H1 (cell line): ENCODE measurements at regions not wholly inside any gene's neighbourhood (a gene's known extent, or its start where the extent isn't known, plus 50 kb on each side); places are given as distances from the start of the nearest gene placed in this dataset.

Experiments used
- CTCF ChIA-PET: fragments of 300-600 bp; sonication (Branson Sonifier 250); formaldehyde crosslinking; loops from one replicate; lab custom pipeline; 2021; ENCODE audit not compliant: partially characterized antibody; lab: Charles Lee
- POLR2A ChIA-PET: fragments of 300-600 bp; sonication (Branson Sonifier 250); formaldehyde crosslinking; loops from one replicate; lab custom pipeline; 2021; ENCODE audit warnings: inconsistent platforms; ENCODE audit not compliant: partially characterized antibody; lab: Charles Lee
- DNase-seq, 2 experiments: peaks; one replicate each; pipeline versions ENCODE4 v3.0.0 to v3.0.0-alpha.2; 2010 to 2022; ENCODE audit warnings: low spot score in 2 of 2, low read depth in 1 of 2, mixed read lengths in 1 of 2
- FAIRE-seq: peaks from 2 replicates; lab custom pipeline; 2011; peaks lifted over from hg19 to GRCh38; lab: Jason Lieb, UNC
- H2AFZ ChIP-seq: 2 replicates; pipeline ENCODE4 v1.8.1; 2012; ENCODE audit warnings: low read length, inconsistent platforms
- H2AK5ac ChIP-seq: 2 replicates; pipeline ENCODE4 v1.6.1; 2013; ENCODE audit warnings: low read depth, low read length
- H2BK120ac ChIP-seq: replicated peaks from 2 replicates; pipeline ENCODE3; 2013; ENCODE audit warnings: low read depth, low read length, inconsistent platforms
- H2BK12ac ChIP-seq: 2 replicates; pipeline ENCODE4 v1.6.1; 2013; ENCODE audit warnings: low read depth, low read length
- H2BK15ac ChIP-seq: 2 replicates; pipeline ENCODE4 v1.6.1; 2013; ENCODE audit warnings: low read length
- H2BK20ac ChIP-seq: 2 replicates; pipeline ENCODE4 v1.6.1; 2013; ENCODE audit warnings: low read length
- H2BK5ac ChIP-seq: 2 replicates; pipeline ENCODE4 v1.6.1; 2013; ENCODE audit warnings: low read depth, low read length
- H3K14ac ChIP-seq: 2 replicates; pipeline ENCODE4 v1.6.1; 2013; ENCODE audit warnings: inconsistent platforms; ENCODE audit not compliant: insufficient read length
- H3K18ac ChIP-seq: 2 replicates; pipeline ENCODE4 v1.6.1; 2013; ENCODE audit warnings: low read length; ENCODE audit errors: extremely low read depth
- H3K23ac ChIP-seq: 2 replicates; pipeline ENCODE4 v1.6.1; 2013; ENCODE audit warnings: inconsistent platforms; ENCODE audit not compliant: insufficient read length
- H3K23me2 ChIP-seq: 2 replicates; pipeline ENCODE4 v1.6.1; 2013; ENCODE audit warnings: low read depth, low read length
- H3K27ac ChIP-seq: 2 replicates; pipeline ENCODE4 v1.6.1; 2011; ENCODE audit warnings: low read depth, low read length, inconsistent platforms
- H3K27me3 ChIP-seq, 4 experiments: replicated peaks in 1 of 4; 1 replicate in 1 of 4; 2 replicates in 3 of 4; pipeline versions ENCODE4 v1.6.1 to v1.8.1; 2011 to 2013; ENCODE audit warnings: low read length in 3 of 4, mild to moderate bottlenecking in 3 of 4, inconsistent platforms in 2 of 4, mixed read lengths in 2 of 4, moderate library complexity in 1 of 4; ENCODE audit not compliant: control insufficient read depth in 3 of 4, insufficient read depth in 3 of 4; ENCODE audit errors: extremely low read depth in 1 of 4
- H3K36me3 ChIP-seq, 4 experiments: 2 replicates each; pipeline versions ENCODE4 v1.6.1 to v1.8.1; 2011 to 2013; ENCODE audit warnings: mild to moderate bottlenecking in 4 of 4, low read length in 3 of 4, moderate library complexity in 2 of 4, control low read depth in 1 of 4, inconsistent platforms in 1 of 4; ENCODE audit not compliant: insufficient read depth in 4 of 4, control insufficient read depth in 2 of 4
- H3K4ac ChIP-seq: replicated peaks from 2 replicates; pipeline ENCODE3; 2013; ENCODE audit warnings: low read length, low read depth, mixed read lengths, inconsistent platforms; ENCODE audit not compliant: insufficient read length
- H3K4me1 ChIP-seq, 4 experiments: replicated peaks in 1 of 4; 1 replicate in 1 of 4; 2 replicates in 3 of 4; pipeline versions ENCODE4 v1.6.1 to v1.8.1; 2011 to 2013; ENCODE audit warnings: low read length in 3 of 4, inconsistent platforms in 2 of 4, mixed read lengths in 1 of 4; ENCODE audit not compliant: insufficient read depth in 4 of 4, control insufficient read depth in 3 of 4
- H3K4me2 ChIP-seq, 2 experiments: 2 replicates each; pipeline versions ENCODE4 v1.6.1 to v1.8.1; 2011 to 2013; ENCODE audit warnings: low read depth in 2 of 2, low read length in 2 of 2, control low read depth in 1 of 2, inconsistent platforms in 1 of 2, mild to moderate bottlenecking in 1 of 2; ENCODE audit not compliant: insufficient read depth in 1 of 2
- H3K4me3 ChIP-seq, 4 experiments: fragments of 200-600, 300-600 bp in 1 of 4; sonication (generic), shearing (Covaris generic), sonication (Bioruptor Twin) in 1 of 4; 2 replicates each; pipeline versions ENCODE4 v1.5.1 to v1.8.1; 2011 to 2016; ENCODE audit warnings: low read length in 4 of 4, low read depth in 3 of 4, control low read depth in 2 of 4, inconsistent platforms in 2 of 4, mild to moderate bottlenecking in 2 of 4, mixed read lengths in 1 of 4, moderate library complexity in 1 of 4; ENCODE audit not compliant: insufficient read depth in 2 of 4; ENCODE audit errors: extremely low read depth in 1 of 4
- H3K56ac ChIP-seq: replicated peaks from 2 replicates; pipeline ENCODE3; 2013; ENCODE audit warnings: low read depth, mild to moderate bottlenecking, mixed read lengths, low read length, inconsistent platforms; ENCODE audit not compliant: insufficient read length
- H3K79me1 ChIP-seq: 2 replicates; pipeline ENCODE4 v1.6.1; 2013; ENCODE audit warnings: low read depth, low read length, control low read depth
- H3K79me2 ChIP-seq, 2 experiments: 2 replicates each; pipeline versions ENCODE4 v1.6.1 to v1.8.1; 2012 to 2013; ENCODE audit warnings: low read length in 2 of 2, mild to moderate bottlenecking in 2 of 2, inconsistent platforms in 1 of 2; ENCODE audit not compliant: insufficient read depth in 2 of 2, control insufficient read depth in 1 of 2
- H3K9ac ChIP-seq, 4 experiments: replicated peaks in 1 of 4; 1 replicate in 1 of 4; 2 replicates in 3 of 4; pipeline versions ENCODE4 v1.6.1 to v1.8.1; 2011 to 2013; ENCODE audit warnings: low read depth in 3 of 4, low read length in 3 of 4, control low read depth in 2 of 4, mild to moderate bottlenecking in 2 of 4, moderate library complexity in 2 of 4, inconsistent platforms in 1 of 4; ENCODE audit errors: extremely low read depth in 1 of 4
- H3K9me3 ChIP-seq, 2 experiments: 2 replicates each; pipeline versions ENCODE4 v1.6.1 to v1.8.1; 2012 to 2013; ENCODE audit warnings: mild to moderate bottlenecking in 2 of 2, moderate library complexity in 2 of 2, control low read depth in 1 of 2, inconsistent platforms in 1 of 2, low read depth in 1 of 2, low read length in 1 of 2, mixed read lengths in 1 of 2; ENCODE audit not compliant: insufficient read depth in 2 of 2
- H4K20me1 ChIP-seq, 2 experiments: replicated peaks in 1 of 2; 2 replicates each; pipeline versions ENCODE3 to v1.8.1; 2011 to 2013; ENCODE audit warnings: inconsistent platforms in 2 of 2, low read length in 2 of 2, mild to moderate bottlenecking in 1 of 2; ENCODE audit not compliant: insufficient read depth in 2 of 2, control insufficient read depth in 1 of 2
- H4K5ac ChIP-seq: 2 replicates; pipeline ENCODE4 v1.6.1; 2013; ENCODE audit warnings: low read length, low read depth, mixed read lengths, inconsistent platforms; ENCODE audit not compliant: insufficient read length
- H4K8ac ChIP-seq: 2 replicates; pipeline ENCODE4 v1.8.0; 2013; ENCODE audit warnings: mild to moderate bottlenecking, moderate library complexity, low read length, inconsistent platforms; ENCODE audit not compliant: insufficient read depth; ENCODE audit errors: extremely low read depth
- H4K91ac ChIP-seq: replicated peaks from 2 replicates; pipeline ENCODE3; 2013; ENCODE audit warnings: low read length, mixed read lengths, inconsistent platforms; ENCODE audit not compliant: insufficient read length
- ASH2L ChIP-seq: fragments of 200-600, 300-600 bp; sonication (generic); IDR thresholded peaks from one replicate; pipeline ENCODE4 v1.7.1; 2017; ENCODE audit warnings: low read length
- HDAC6 ChIP-seq: IDR thresholded peaks from one replicate; pipeline ENCODE4 v1.7.1; 2012; ENCODE audit warnings: low read depth, mild to moderate bottlenecking, inconsistent platforms, low read length, moderate library complexity
- KDM5A ChIP-seq: fragments of 200-600 bp; IDR thresholded peaks from 2 replicates; pipeline ENCODE4 v1.7.1; 2012; ENCODE audit warnings: mild to moderate bottlenecking, low read length, inconsistent platforms, mixed read lengths
- RFX5 ChIP-seq: IDR thresholded peaks from 2 replicates; pipeline ENCODE4 v1.6.1; 2011; ENCODE audit warnings: low read depth, low read length, improper control_type of control experiment, borderline replicate concordance
- SIN3A ChIP-seq, 2 experiments: IDR thresholded peaks in 1 of 2; conservative IDR thresholded peaks in 1 of 2; 2 replicates each; pipeline ENCODE4 v1.6.1; 2011 to 2012; ENCODE audit warnings: low read length in 2 of 2, improper control_type of control experiment in 1 of 2, low read depth in 1 of 2, mild to moderate bottlenecking in 1 of 2
- TAF7 ChIP-seq: optimal IDR thresholded peaks from 2 replicates; pipeline ENCODE3; 2011; ENCODE audit warnings: low read depth, mild to moderate bottlenecking, inconsistent platforms, low read length, moderate library complexity, borderline replicate concordance
- ZNF274 ChIP-seq: IDR thresholded peaks from 2 replicates; pipeline ENCODE4 v1.7.0; 2012; ENCODE audit warnings: low read length, borderline replicate concordance; ENCODE audit errors: extremely low read depth
- WGBS, 2 experiments: shearing (Covaris generic) in 1 of 2; methylation state at CpG; one replicate each; pipeline versions ENCODE4 v1.1.6 to v1.1.7; 2013 to 2015; ENCODE audit warnings: low lambda C conversion rate in 2 of 2, mixed read lengths in 2 of 2, inconsistent platforms in 1 of 2, low coverage in 1 of 2, missing lambda C conversion rate in 1 of 2; ENCODE audit not compliant: insufficient replicate concordance in 2 of 2, insufficient coverage in 1 of 2, insufficient read length in 1 of 2; ENCODE audit errors: extremely low coverage in 1 of 2, missing lambda C conversion rate in 1 of 2; 5-methylcytosine and 5-hydroxymethylcytosine counted together
- TF ChIP-seq, protein P1 (sequence below), 3 experiments: IDR thresholded peaks; 1 replicate in 2 of 3; 2 replicates in 1 of 3; pipeline versions ENCODE4 v1.5.1 to v1.6.1; 2011; ENCODE audit warnings: low read length in 3 of 3, mild to moderate bottlenecking in 3 of 3, inconsistent platforms in 2 of 3, low read depth in 1 of 3, moderate library complexity in 1 of 3; ENCODE audit not compliant: insufficient read depth in 1 of 3; ENCODE audit errors: control extremely low read depth in 1 of 3

DNA sequence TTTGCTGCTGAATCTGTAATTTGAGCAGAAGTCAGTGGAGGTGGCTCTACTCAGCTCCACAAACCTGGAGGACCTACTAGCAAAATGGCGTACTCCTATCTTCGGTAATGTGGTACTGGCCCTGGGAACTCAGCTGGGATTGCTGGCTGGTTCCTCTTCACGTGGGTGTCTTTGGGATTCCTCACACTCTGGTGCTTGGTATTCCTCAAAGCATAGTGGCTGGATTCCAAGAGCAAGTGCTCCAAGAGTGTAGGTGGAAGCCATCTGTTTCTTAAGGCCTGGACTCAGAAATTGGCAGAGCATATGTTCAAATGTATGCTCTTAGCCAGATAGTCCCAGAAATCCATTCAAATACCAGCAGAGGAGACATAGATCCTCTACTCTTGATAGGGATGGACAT lies 281.9 kb upstream of the CDH7 start:
- TF ChIP-seq, protein P1, sequence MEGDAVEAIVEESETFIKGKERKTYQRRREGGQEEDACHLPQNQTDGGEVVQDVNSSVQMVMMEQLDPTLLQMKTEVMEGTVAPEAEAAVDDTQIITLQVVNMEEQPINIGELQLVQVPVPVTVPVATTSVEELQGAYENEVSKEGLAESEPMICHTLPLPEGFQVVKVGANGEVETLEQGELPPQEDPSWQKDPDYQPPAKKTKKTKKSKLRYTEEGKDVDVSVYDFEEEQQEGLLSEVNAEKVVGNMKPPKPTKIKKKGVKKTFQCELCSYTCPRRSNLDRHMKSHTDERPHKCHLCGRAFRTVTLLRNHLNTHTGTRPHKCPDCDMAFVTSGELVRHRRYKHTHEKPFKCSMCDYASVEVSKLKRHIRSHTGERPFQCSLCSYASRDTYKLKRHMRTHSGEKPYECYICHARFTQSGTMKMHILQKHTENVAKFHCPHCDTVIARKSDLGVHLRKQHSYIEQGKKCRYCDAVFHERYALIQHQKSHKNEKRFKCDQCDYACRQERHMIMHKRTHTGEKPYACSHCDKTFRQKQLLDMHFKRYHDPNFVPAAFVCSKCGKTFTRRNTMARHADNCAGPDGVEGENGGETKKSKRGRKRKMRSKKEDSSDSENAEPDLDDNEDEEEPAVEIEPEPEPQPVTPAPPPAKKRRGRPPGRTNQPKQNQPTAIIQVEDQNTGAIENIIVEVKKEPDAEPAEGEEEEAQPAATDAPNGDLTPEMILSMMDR (IDR thresholded peaks at IDR 0.05; ENCODE audit: control extremely low read depth in 1 of 3, insufficient read depth in 1 of 3, low read depth in 1 of 3, low read length in 3 of 3): no peak
- no peak for TF ChIP-seq KDM5A
- no peak for TF ChIP-seq TAF7
- TF ChIP-seq HDAC6: no peak
- TF ChIP-seq ZNF274: no peak
- TF ChIP-seq ASH2L: no peak
- no peak for TF ChIP-seq SIN3A (conservative IDR thresholded peaks at IDR 0.05 in 1 of 2, IDR thresholded peaks at IDR 0.05 in 1 of 2; ENCODE audit: low read depth in 1 of 2, low read length in 2 of 2)
- TF ChIP-seq RFX5: no peak
- H3K36me3 ChIP-seq: no peaks in the 10 kb centered on the region
- CTCF ChIA-PET: no interaction called here
- H3K23me2 ChIP-seq: no peaks in the 10 kb centered on the region; the same call in 1 of the 2 replicates
- H3K56ac ChIP-seq: no peak overlapping the region
- no peak overlapping the region for H2AK5ac ChIP-seq
- POLR2A ChIA-PET: no interaction called here
- H2BK15ac ChIP-seq: no peak overlapping the region
- H3K4me3 ChIP-seq: no peak overlapping the region
- WGBS, 2 experiments: 92% methylated on average over 3 of the region's 3 CpGs; no CpG with 5 or more reads in 1 of the 2 experiments
- no peak overlapping the region for H3K18ac ChIP-seq
- H3K4ac ChIP-seq: no peak overlapping the region
- no peak overlapping the region for H2BK120ac ChIP-seq
- DNase-seq: no peak
- no peaks in the 10 kb centered on the region for H4K20me1 ChIP-seq
- H4K91ac ChIP-seq: no peak overlapping the region
- H3K9ac ChIP-seq: no peak overlapping the region
- no peak overlapping the region for H2BK20ac ChIP-seq
- H4K5ac ChIP-seq: no peak overlapping the region
- no peaks in the 10 kb centered on the region for H3K4me1 ChIP-seq
- no peak overlapping the region for H3K4me2 ChIP-seq
- no peak overlapping the region for H3K23ac ChIP-seq
- H3K79me2 ChIP-seq: no peaks in the 10 kb centered on the region
- FAIRE-seq: no peak
- no peaks in the 10 kb centered on the region for H3K79me1 ChIP-seq
- no peak overlapping the region for H2BK12ac ChIP-seq
- no peak overlapping the region for H3K27ac ChIP-seq
- peak overlapping the region; percentile 85; the same call in 1 of the 2 replicates for H2AFZ ChIP-seq
- no peak overlapping the region for H2BK5ac ChIP-seq
- H3K9me3 ChIP-seq: no peaks in the 10 kb centered on the region
- H3K14ac ChIP-seq: no peak overlapping the region
- H4K8ac ChIP-seq: no peak overlapping the region
- no peaks in the 10 kb centered on the region for H3K27me3 ChIP-seq
